HUES48 (cell line): ENCODE measurements at regions not wholly inside any gene's neighbourhood (a gene's known extent, or its start where the extent isn't known, plus 50 kb on each side); places are given as distances from the start of the nearest gene placed in this dataset.
"Not testable (repeated sequence)": the region's sequence is repeated elsewhere in the genome, so short reads cannot be mapped to it uniquely, and the experiment has no call there.

Source experiments
- H3K27ac ChIP-seq: one replicate; pipeline ENCODE4 v1.7.0; 2013; ENCODE audit warnings: low read depth, low read length, inconsistent platforms
- H3K27me3 ChIP-seq: 2 replicates; pipeline ENCODE4 v1.6.1; 2013; ENCODE audit warnings: mild to moderate bottlenecking, low read length; ENCODE audit not compliant: control insufficient read depth, insufficient read depth
- H3K36me3 ChIP-seq: 2 replicates; pipeline ENCODE4 v1.6.1; 2013; ENCODE audit warnings: low read length; ENCODE audit not compliant: control insufficient read depth, insufficient read depth
- H3K4me1 ChIP-seq: 2 replicates; pipeline ENCODE4 v1.6.1; 2013; ENCODE audit warnings: mild to moderate bottlenecking, low read length; ENCODE audit not compliant: control insufficient read depth, insufficient read depth
- H3K4me3 ChIP-seq: 2 replicates; pipeline ENCODE4 v1.5.1; 2013; ENCODE audit warnings: mild to moderate bottlenecking, low read depth, low read length
- H3K9ac ChIP-seq: 2 replicates; pipeline ENCODE4 v1.6.1; 2013; ENCODE audit warnings: mild to moderate bottlenecking, low read depth, low read length, moderate library complexity
- H3K9me3 ChIP-seq: 2 replicates; pipeline ENCODE4 v1.6.1; 2013; ENCODE audit warnings: low read length; ENCODE audit not compliant: control insufficient read depth, insufficient read depth

DNA sequence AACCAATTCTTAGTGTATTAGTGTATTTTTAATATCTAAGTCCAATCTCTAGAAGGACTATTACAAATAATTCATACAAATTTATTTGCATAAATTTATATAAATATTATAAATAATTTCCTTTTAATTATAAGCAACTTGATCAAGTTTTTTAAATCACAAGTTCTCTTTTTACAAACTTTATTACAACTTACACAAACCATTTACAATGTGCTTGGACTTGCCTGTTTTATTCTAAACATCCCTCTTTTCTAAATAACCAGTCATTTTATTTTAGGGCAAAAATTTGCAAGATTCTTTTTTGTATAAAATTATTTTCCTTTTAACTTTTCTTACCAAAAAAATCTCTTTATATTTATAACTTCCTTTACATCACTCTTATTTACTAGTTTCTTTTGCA, 83.5 kb upstream of the SYNCRIP start:
- Histone ChIP-seq H3K36me3 (no peaks in the 10 kb centered on the region), H3K9ac (no peak overlapping the region), H3K4me3 (no peak overlapping the region), H3K9me3 (peaks cover 41% of the 10 kb centered on the region), H3K27ac (no peak overlapping the region), H3K27me3 (no peaks in the 10 kb centered on the region), H3K4me1 (no peaks in the 10 kb centered on the region)

DNA sequence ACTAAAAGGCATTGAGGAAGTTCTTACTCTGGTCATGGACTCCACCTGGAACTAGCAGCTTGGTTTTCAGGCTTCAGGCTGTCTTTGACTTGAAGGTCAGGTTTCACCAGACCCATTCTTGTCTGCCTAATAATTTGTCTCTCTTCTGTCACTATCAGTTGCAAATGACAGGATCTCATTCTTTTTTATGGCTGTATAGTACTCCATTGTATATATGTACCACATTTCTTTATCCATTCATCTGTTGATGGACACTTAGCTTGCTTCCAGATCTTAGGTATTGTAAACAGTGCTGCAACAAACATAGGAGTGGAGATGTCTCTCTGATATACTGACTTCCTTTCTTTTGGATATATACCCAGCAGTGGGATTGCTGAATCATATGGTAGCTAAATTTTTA, 73.1 kb upstream of the SYNCRIP start:
- no peak overlapping the region for H3K9ac ChIP-seq

DNA sequence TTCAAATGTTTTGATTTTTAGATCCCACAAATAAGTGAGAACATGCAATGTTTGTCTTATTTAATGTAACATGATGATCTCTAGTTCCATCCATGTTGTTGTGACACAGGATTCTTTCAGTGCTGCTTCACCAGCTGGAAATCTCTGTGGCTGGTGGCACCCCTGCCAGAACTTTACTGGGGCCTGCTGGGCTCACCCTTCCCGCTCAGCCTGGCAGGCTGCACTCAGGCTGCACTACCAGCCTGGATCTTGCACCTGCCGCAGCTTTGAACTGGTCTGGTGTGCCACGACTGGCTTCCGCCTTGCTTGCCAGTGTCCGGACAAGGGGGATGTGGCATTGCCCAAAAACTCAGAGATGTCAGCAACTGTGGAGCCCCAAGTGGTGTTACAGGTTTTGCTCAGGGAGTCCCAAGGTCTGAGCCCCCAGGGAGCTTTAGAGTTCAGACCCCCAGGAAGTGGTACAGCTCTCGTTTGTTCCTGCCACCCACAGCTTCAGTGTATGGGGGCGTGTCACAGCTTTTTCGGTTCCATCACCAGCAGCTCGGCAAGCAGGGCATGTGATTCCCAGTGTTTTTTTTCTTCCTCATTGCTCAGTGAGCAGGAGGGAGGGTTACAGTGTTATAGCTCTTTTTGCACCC, 72.3 kb upstream of the SYNCRIP start:
- H3K9me3 ChIP-seq, result no peaks in the 10 kb centered on the region; the same call in 1 of the 2 replicates
- H3K9ac ChIP-seq, result no peak overlapping the region
- no peaks in the 10 kb centered on the region for H3K36me3 ChIP-seq
- H3K4me1 ChIP-seq, result no peaks in the 10 kb centered on the region
- no peak overlapping the region for H3K4me3 ChIP-seq
- no peak overlapping the region for H3K27ac ChIP-seq
- no peaks in the 10 kb centered on the region for H3K27me3 ChIP-seq

More for the DNA sequence above, 73.1 kb upstream of the SYNCRIP start:
- H3K36me3 ChIP-seq, result no peaks in the 10 kb centered on the region
- no peaks in the 10 kb centered on the region; the same call in 1 of the 2 replicates for H3K9me3 ChIP-seq
- H3K27me3 ChIP-seq, result no peaks in the 10 kb centered on the region
- H3K27ac ChIP-seq, result no peak overlapping the region
- no peak overlapping the region for H3K4me3 ChIP-seq
- H3K4me1 ChIP-seq, result no peaks in the 10 kb centered on the region

GRCh38 chr6:85712346-85712745, 69.7 kb upstream of the SYNCRIP start:
- Histone ChIP-seq H3K4me1 (no peaks in the 10 kb centered on the region), H3K9me3 (no peaks in the 10 kb centered on the region; the same call in 1 of the 2 replicates)

DNA sequence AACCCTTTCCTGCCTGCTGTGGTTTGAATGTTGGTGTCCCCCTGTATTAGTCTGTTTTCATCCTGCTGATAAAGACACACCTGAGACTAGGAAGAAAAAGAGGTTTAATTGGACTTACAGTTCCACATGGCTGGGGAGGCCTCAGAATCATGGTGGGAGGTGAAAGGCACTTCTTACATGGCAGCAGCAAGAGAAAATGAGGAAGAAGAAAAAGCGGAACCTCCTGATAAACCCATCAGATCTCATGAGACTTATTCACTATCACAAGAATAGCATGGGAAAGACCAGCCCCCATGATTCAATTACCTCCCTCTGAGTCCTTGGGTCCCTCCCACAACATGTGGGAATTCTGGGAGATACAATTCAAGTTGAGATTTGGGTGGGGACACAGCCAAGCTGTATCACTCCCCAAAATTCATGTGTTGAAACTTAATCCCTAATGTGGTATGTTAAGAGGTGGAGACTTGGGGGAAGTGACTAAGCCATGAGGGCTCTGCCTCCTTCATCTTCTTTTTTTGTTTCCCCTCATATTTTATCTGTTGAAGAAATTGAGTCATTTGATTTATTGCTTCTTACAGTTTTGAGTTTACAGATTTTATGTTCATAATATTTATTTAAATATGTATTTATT, 64.9 kb upstream of the SYNCRIP start:
- H3K4me1 ChIP-seq, H3K36me3 ChIP-seq, H3K27me3 ChIP-seq, H3K27ac ChIP-seq, H3K4me3 ChIP-seq, H3K9me3 ChIP-seq, H3K9ac ChIP-seq: not testable (repeated sequence)

More at GRCh38 chr6:85712346-85712745, 69.7 kb upstream of the SYNCRIP start:
- H3K4me3 ChIP-seq, result no peak overlapping the region
- H3K27ac ChIP-seq, result no peak overlapping the region
- no peak overlapping the region for H3K9ac ChIP-seq
- no peaks in the 10 kb centered on the region for H3K27me3 ChIP-seq
- H3K36me3 ChIP-seq, result no peaks in the 10 kb centered on the region

DNA sequence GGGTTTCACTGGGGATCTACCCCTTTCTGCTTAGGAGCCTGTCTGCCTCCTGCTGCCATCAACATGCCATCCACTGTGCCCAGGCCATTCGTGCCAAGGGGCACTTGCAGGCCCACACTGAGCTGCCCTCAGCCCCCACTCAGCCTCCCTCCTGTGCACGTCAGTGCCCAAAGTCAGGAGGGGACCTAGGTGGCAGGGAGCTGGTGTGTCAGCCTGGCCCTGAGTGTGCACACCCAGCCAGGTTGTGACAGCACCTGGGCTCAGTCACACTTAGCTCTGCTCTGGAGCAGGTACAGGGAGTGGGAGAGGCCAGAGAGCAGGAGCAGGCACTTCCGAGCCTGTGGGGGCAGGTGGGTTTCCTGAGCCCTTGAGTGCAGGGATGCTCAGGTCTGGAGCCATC, 63.6 kb upstream of the SYNCRIP start:
- H3K9ac ChIP-seq, result no peak overlapping the region
- H3K9me3 ChIP-seq, result no peaks in the 10 kb centered on the region
- no peaks in the 10 kb centered on the region for H3K4me1 ChIP-seq
- no peak overlapping the region for H3K4me3 ChIP-seq
- H3K27me3 ChIP-seq, result no peaks in the 10 kb centered on the region
- H3K36me3 ChIP-seq, result no peaks in the 10 kb centered on the region
- no peak overlapping the region for H3K27ac ChIP-seq

GRCh38 chr6:85705220-85705619, 62.5 kb upstream of the SYNCRIP start:
- Histone ChIP-seq H3K36me3 (no peaks in the 10 kb centered on the region), H3K4me1 (no peaks in the 10 kb centered on the region), H3K9me3 (no peaks in the 10 kb centered on the region), H3K9ac (no peak overlapping the region), H3K4me3 (no peak overlapping the region), H3K27ac (no peak overlapping the region), H3K27me3 (no peaks in the 10 kb centered on the region)

DNA sequence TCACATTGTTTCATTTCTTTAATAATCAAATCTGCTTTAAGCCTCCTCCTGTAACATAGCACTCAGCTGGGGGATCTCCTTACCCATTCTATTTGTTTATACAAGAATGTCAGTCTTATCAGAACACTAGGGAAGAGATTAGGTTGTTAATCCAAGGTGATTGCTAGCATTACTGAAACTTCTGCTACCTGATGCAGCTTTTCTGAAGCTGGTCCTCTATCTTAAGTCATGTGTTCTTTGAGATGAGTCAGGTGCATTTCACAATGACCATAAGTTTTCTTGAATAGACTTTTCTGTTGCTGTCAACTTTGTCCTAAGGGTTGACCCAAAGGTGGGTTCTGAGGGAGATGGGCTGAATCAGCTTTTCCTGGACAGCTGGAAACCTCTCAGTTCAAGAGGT, 60.7 kb upstream of the SYNCRIP start:
- Histone ChIP-seq H3K4me1 (no peaks in the 10 kb centered on the region), H3K27me3 (no peaks in the 10 kb centered on the region), H3K9me3 (no peaks in the 10 kb centered on the region), H3K9ac (no peak overlapping the region), H3K27ac (no peak overlapping the region), H3K36me3 (no peaks in the 10 kb centered on the region), H3K4me3 (no peak overlapping the region)
